Caco-2 (cell line): ENCODE measurements at regions not wholly inside any gene's neighbourhood (a gene's known extent, or its start where the extent isn't known, plus 50 kb on each side); places are given as distances from the start of the nearest gene placed in this dataset.
A peak's percentile ranks its signal among the peaks of the same experiment; 100 is the strongest.
"Not testable (repeated sequence)": the region's sequence is repeated elsewhere in the genome, so short reads cannot be mapped to it uniquely, and the experiment has no call there.

ENCODE experiments used
- BruUV-seq: library from RNA; stranded (reverse); fragments of 400-500 nt; replicated peaks from 2 replicates; lab custom pipeline; 2021; lab: Mats Ljungman, UMichigan
- CTCF ChIA-PET: fragments of 300-600 bp; sonication (Branson Sonifier 250); formaldehyde crosslinking; loops from one replicate; lab custom pipeline; 2022; ENCODE audit warnings: antibody characterized with exemption; lab: Charles Lee
- POLR2A ChIA-PET: fragments of 300-600 bp; sonication (Branson Sonifier 250); formaldehyde crosslinking; loops from one replicate; lab custom pipeline; 2022; ENCODE audit warnings: antibody characterized with exemption; lab: Charles Lee
- DNase-seq, 2 experiments: peaks; one replicate each; pipeline versions ENCODE4 v3.0.0 to v3.0.0-alpha.2; 2020 to 2022
- H3K27me3 ChIP-seq: replicated peaks from 2 replicates; pipeline ENCODE4 v1.6.0; 2011; ENCODE audit warnings: low read length; ENCODE audit not compliant: control insufficient read depth, insufficient read depth
- H3K36me3 ChIP-seq: 2 replicates; pipeline ENCODE4 v1.5.1; 2011; ENCODE audit warnings: low read length; ENCODE audit not compliant: control insufficient read depth, insufficient read depth
- H3K4me1 ChIP-seq: fragments of 250-450 bp; sonication (Bioruptor Pico); 2 replicates; pipeline ENCODE4 v1.5.1; 2020; ENCODE audit warnings: mild to moderate bottlenecking
- H3K4me3 ChIP-seq: 2 replicates; pipeline ENCODE4 v1.5.1; 2011; ENCODE audit warnings: low read depth, mild to moderate bottlenecking, control low read depth, low read length
- H3K9me3 ChIP-seq: fragments of 250-450 bp; sonication (Bioruptor Pico); 2 replicates; pipeline ENCODE4 v1.5.1; 2020; ENCODE audit warnings: mild to moderate bottlenecking, moderate library complexity
- H3K27ac Mint-ChIP-seq: one replicate; pipeline ENCODE4 v1.8.0; 2022; ENCODE audit warnings: mixed read lengths; ENCODE audit not compliant: unreplicated experiment
- H3K27me3 Mint-ChIP-seq: one replicate; pipeline ENCODE4 v1.8.0; 2022; ENCODE audit warnings: mixed read lengths; ENCODE audit not compliant: insufficient read depth, unreplicated experiment
- H3K36me3 Mint-ChIP-seq: one replicate; pipeline ENCODE4 v1.8.0; 2022; ENCODE audit warnings: mild to moderate bottlenecking, mixed read lengths; ENCODE audit not compliant: insufficient read depth, unreplicated experiment
- H3K4me1 Mint-ChIP-seq: one replicate; pipeline ENCODE4 v1.8.0; 2022; ENCODE audit warnings: low read depth, mixed read lengths; ENCODE audit not compliant: unreplicated experiment
- H3K4me3 Mint-ChIP-seq: one replicate; pipeline ENCODE4 v1.8.0; 2022; ENCODE audit warnings: mild to moderate bottlenecking, moderate library complexity, mixed read lengths; ENCODE audit not compliant: unreplicated experiment
- H3K9me3 Mint-ChIP-seq: one replicate; pipeline ENCODE4 v1.8.0; 2022; ENCODE audit warnings: mixed read lengths; ENCODE audit not compliant: unreplicated experiment
- CTCF ChIP-seq, 2 experiments: fragments of 200-600 bp in 1 of 2; IDR thresholded peaks; 1 replicate in 1 of 2; 2 replicates in 1 of 2; pipeline versions ENCODE4 v1.5.1 to v1.8.0; 2011 to 2022; ENCODE audit warnings: antibody characterized with exemption in 1 of 2, control low read depth in 1 of 2, inconsistent platforms in 1 of 2, low read depth in 1 of 2, low read length in 1 of 2, mild to moderate bottlenecking in 1 of 2, moderate library complexity in 1 of 2; ENCODE audit not compliant: insufficient read depth in 1 of 2, severe bottlenecking in 1 of 2, unreplicated experiment in 1 of 2
- intact Hi-C: fragments of 100-400 bp; cut with micrococcal nuclease; formaldehyde crosslinking; loops from one replicate; pipeline ENCODE4 v1.10.0; 2022; ENCODE audit not compliant: unreplicated experiment

GRCh38 chr10:30696416-30697185, 67.0 kb upstream of the LYZL2 start:
- H3K27me3 ChIP-seq, H3K27ac Mint-ChIP-seq, H3K4me1 Mint-ChIP-seq, H3K36me3 Mint-ChIP-seq, intact Hi-C loops, H3K4me3 Mint-ChIP-seq, H3K9me3 ChIP-seq, H3K4me3 ChIP-seq, POLR2A ChIA-PET, DNase-seq, H3K36me3 ChIP-seq, BruUV-seq, H3K4me1 ChIP-seq: not testable (repeated sequence)
- Mint-ChIP-seq H3K9me3 (peaks cover 10% of the 10 kb centered on the region), H3K27me3 (peaks cover 22% of the 10 kb centered on the region)
- CTCF ChIA-PET, result interaction anchor here (0.9 kb wide), 1 partner anchor 26 kb away, joined by 5 read pairs; no protein-coding TSS in a partner anchor
- peak in 1 of 2 experiments; percentile 29 for TF ChIP-seq CTCF (IDR thresholded peaks at IDR 0.05; ENCODE audit: insufficient read depth in 1 of 2, low read depth in 1 of 2, low read length in 1 of 2, severe bottlenecking in 1 of 2, unreplicated experiment in 1 of 2)

GRCh38 chr10:30695481-30696236, 66.1 kb upstream of the LYZL2 start:
- H3K4me3 Mint-ChIP-seq, H3K4me1 Mint-ChIP-seq, H3K27ac Mint-ChIP-seq, intact Hi-C loops, BruUV-seq, H3K36me3 ChIP-seq, H3K36me3 Mint-ChIP-seq, CTCF ChIA-PET, H3K4me3 ChIP-seq, H3K9me3 ChIP-seq, POLR2A ChIA-PET, H3K4me1 ChIP-seq, DNase-seq, H3K27me3 ChIP-seq: not testable (repeated sequence)
- H3K9me3 Mint-ChIP-seq, result peaks cover 10% of the 10 kb centered on the region
- H3K27me3 Mint-ChIP-seq, result peaks cover 22% of the 10 kb centered on the region

- intact Hi-C loops, result no loop called here
Observed at GRCh38 chr10:30694518-30695228, 65.1 kb upstream of the LYZL2 start.

More at GRCh38 chr10:30694518-30695228, 65.1 kb upstream of the LYZL2 start:
- Mint-ChIP-seq H3K9me3 (peaks cover 10% of the 10 kb centered on the region), H3K27me3 (peaks cover 19% of the 10 kb centered on the region), H3K4me3 (no peak overlapping the region), H3K27ac (no peak overlapping the region), H3K4me1 (no peaks in the 10 kb centered on the region), H3K36me3 (no peaks in the 10 kb centered on the region)
- no TSS peak for BruUV-seq
- CTCF ChIA-PET, result no interaction called here
- Histone ChIP-seq H3K4me3 (no peak overlapping the region), H3K9me3 (no peaks in the 10 kb centered on the region; the same call in 1 of the 2 replicates), H3K4me1 (no peaks in the 10 kb centered on the region), H3K36me3 (no peaks in the 10 kb centered on the region), H3K27me3 (no peaks in the 10 kb centered on the region; the same call in 1 of the 2 replicates)
- POLR2A ChIA-PET, result no interaction called here
- DNase-seq, result no peak
- no peak for TF ChIP-seq CTCF (IDR thresholded peaks at IDR 0.05; ENCODE audit: insufficient read depth in 1 of 2, low read depth in 1 of 2, low read length in 1 of 2, severe bottlenecking in 1 of 2, unreplicated experiment in 1 of 2)
